ENCODE measurements at regions not wholly inside any gene's neighbourhood (a gene's known extent, or its start where the extent isn't known, plus 50 kb on each side); places are given as distances from the start of the nearest gene placed in this dataset.

GRCh38 chr3:72418244-72418643 is 430.0 kb downstream of the SHQ1 start:
- H3K9ac ChIP-seq, result no peak overlapping the region
- no peak overlapping the region for H2AFZ ChIP-seq (ENCODE audit: low read depth)
- ChIA-PET POLR2A (no interaction called here), CTCF (interaction anchor here (1.2 to 1.4 kb wide), 2 partner anchors 15 to 543 kb away, joined by 3 read pairs; no protein-coding TSS in a partner anchor)
- peak overlapping the region; percentile 42; the same call in 1 of the 2 replicates for H3K4me2 ChIP-seq
- peak overlapping the region in 1 of 2 experiments; percentile 22; a peak in 2 of 4 replicates for H3K27ac ChIP-seq (ENCODE audit: low read depth in 2 of 2, low read length in 1 of 2)
- peaks cover 13% of the 10 kb centered on the region; the same call in 1 of the 2 replicates for H3K9me3 ChIP-seq
- H3K4me3 ChIP-seq (ENCODE audit: low read depth in 2 of 2, low read length in 1 of 2), result no peak overlapping the region
- H3K27me3 ChIP-seq (ENCODE audit: insufficient read depth), result no peaks in the 10 kb centered on the region
- no peaks in the 10 kb centered on the region for H3K9me2 ChIP-seq
- H3K4me1 ChIP-seq (ENCODE audit: control insufficient read depth in 1 of 2, insufficient read depth in 2 of 2, low read depth in 1 of 2, low read length in 1 of 2), result peaks cover 0 to 8% of the 10 kb centered on the region in 2 experiments; a peak in 2 of 4 replicates
- TF ChIP-seq MEF2A (IDR thresholded peaks at IDR 0.05; ENCODE audit: borderline replicate concordance, low read depth), result no peak
- TF ChIP-seq POLR2AphosphoS5 (IDR thresholded peaks at IDR 0.05; ENCODE audit: low read depth, low read length), result no peak
- peak; percentile 54; the same call in 1 of the 2 replicates for TF ChIP-seq FOSL2 (IDR thresholded peaks at IDR 0.05; ENCODE audit: borderline replicate concordance, low read depth)
- TF ChIP-seq FOXM1 (IDR thresholded peaks at IDR 0.05; ENCODE audit: low read depth), result no peak
- TF ChIP-seq TCF12 (IDR thresholded peaks at IDR 0.05), result no peak
- no peak for TF ChIP-seq EP300 (IDR thresholded peaks at IDR 0.05; ENCODE audit: borderline replicate concordance in 1 of 2, low read depth in 1 of 2, low read length in 1 of 2)
- TF ChIP-seq JUND (IDR thresholded peaks at IDR 0.05), result peak; percentile 46
- no peak for TF ChIP-seq RFX5 (IDR thresholded peaks at IDR 0.05; ENCODE audit: low read length)
- H4K20me1 ChIP-seq (ENCODE audit: insufficient read depth), result peaks cover 63% of the 10 kb centered on the region
- DNase-seq, result no peak
- H3F3A ChIP-seq (replicated peaks; ENCODE audit: insufficient read depth), result peaks cover 14% of the 10 kb centered on the region
- peaks cover 0 to 4% of the 10 kb centered on the region in 2 experiments for H3K36me3 ChIP-seq (replicated peaks in 1 of 2; ENCODE audit: control insufficient read depth in 1 of 2, insufficient read depth in 2 of 2, low read length in 1 of 2)
- H3K79me2 ChIP-seq (ENCODE audit: insufficient read depth), result peaks cover 96% of the 10 kb centered on the region

- H3K4me1 ChIP-seq (ENCODE audit: control insufficient read depth in 1 of 2, insufficient read depth in 2 of 2, low read depth in 1 of 2, low read length in 1 of 2), result peaks cover 4 to 8% of the 10 kb centered on the region in 2 experiments; a peak in 3 of 4 replicates
- no peak for DNase-seq
- no peak overlapping the region for H3K4me3 ChIP-seq (ENCODE audit: low read depth in 2 of 2, low read length in 1 of 2)
- H3K9me3 ChIP-seq, result no peaks in the 10 kb centered on the region
- TF ChIP-seq CTCF (IDR thresholded peaks at IDR 0.05), result no peak
- TF ChIP-seq EP300 (IDR thresholded peaks at IDR 0.05; ENCODE audit: borderline replicate concordance in 1 of 2, low read depth in 1 of 2, low read length in 1 of 2), result no peak
- TF ChIP-seq SIN3A (IDR thresholded peaks at IDR 0.05; ENCODE audit: borderline replicate concordance, low read depth, low read length), result no peak
- no peak for TF ChIP-seq FOXM1 (IDR thresholded peaks at IDR 0.05; ENCODE audit: low read depth)
- TF ChIP-seq GATA2 (CRISPR knock-in tag; IDR thresholded peaks at IDR 0.05), result no peak
- no peak for TF ChIP-seq MAX (IDR thresholded peaks at IDR 0.05; ENCODE audit: low read depth)
- no peaks in the 10 kb centered on the region for H3K27me3 ChIP-seq (ENCODE audit: insufficient read depth)
- H3K9me2 ChIP-seq, result no peaks in the 10 kb centered on the region
- peaks cover 87% of the 10 kb centered on the region for H4K20me1 ChIP-seq (ENCODE audit: insufficient read depth)
- no peak overlapping the region for H3K27ac ChIP-seq (ENCODE audit: low read depth in 2 of 2, low read length in 1 of 2)
- POLR2A ChIA-PET, result no interaction called here
- no peaks in the 10 kb centered on the region for H3K36me3 ChIP-seq (replicated peaks in 1 of 2; ENCODE audit: control insufficient read depth in 1 of 2, insufficient read depth in 2 of 2, low read length in 1 of 2)
- 68% methylated on average over 3 of the region's 3 CpGs for WGBS (ENCODE audit: low lambda C conversion rate)
- H3K9ac ChIP-seq, result no peak overlapping the region
- peaks cover 93% of the 10 kb centered on the region for H3K79me2 ChIP-seq (ENCODE audit: insufficient read depth)
- no peak overlapping the region for H2AFZ ChIP-seq (ENCODE audit: low read depth)
- no peak overlapping the region for H3K4me2 ChIP-seq
- H3F3A ChIP-seq (replicated peaks; ENCODE audit: insufficient read depth), result peaks cover 14% of the 10 kb centered on the region
- CTCF ChIA-PET, result no interaction called here
Observed at GRCh38 chr3:72414481-72415016, 433.7 kb downstream of the SHQ1 start.
